OCI-LY3 (cell line): ENCODE measurements at regions not wholly inside any gene's neighbourhood (a gene's known extent, or its start where the extent isn't known, plus 50 kb on each side); places are given as distances from the start of the nearest gene placed in this dataset.

ENCODE experiments used
- CTCF ChIP-seq: fragments of 200-600, 300-600 bp; sonication (generic); IDR thresholded peaks from 2 replicates; pipeline ENCODE4 v1.5.1; 2014; ENCODE audit warnings: antibody characterized with exemption, low read length, low read depth
- EZH2phosphoT487 ChIP-seq: fragments of 200-600 bp; shearing (Covaris generic); IDR thresholded peaks from 2 replicates; pipeline ENCODE4 v1.6.1; 2018; ENCODE audit warnings: antibody characterized with exemption, mixed run types, low read depth

GRCh38 chr3:184443364-184443763, 63.5 kb downstream of the CHRD start:
- TF ChIP-seq CTCF (no peak), EZH2phosphoT487 (no peak)
